ENCODE measurements at regions not wholly inside any gene's neighbourhood (a gene's known extent, or its start where the extent isn't known, plus 50 kb on each side); places are given as distances from the start of the nearest gene placed in this dataset.

DNA sequence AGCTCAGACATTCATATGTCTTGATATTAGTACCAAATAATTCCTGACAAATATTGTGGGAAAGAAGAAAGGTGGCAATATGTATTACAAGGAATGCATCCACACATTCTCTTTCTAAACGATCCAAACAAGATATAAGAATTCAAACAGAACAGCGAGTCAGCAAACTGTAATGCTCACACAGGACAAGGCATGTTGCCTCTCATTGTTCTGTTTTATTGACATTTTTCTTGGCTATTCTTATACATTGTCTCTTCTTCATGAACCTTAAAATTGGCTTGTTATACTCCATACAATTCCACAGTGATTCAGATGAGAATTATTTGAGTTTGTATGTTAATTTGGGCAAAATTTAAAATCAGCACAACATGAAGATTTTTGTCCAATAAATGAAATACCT lies 189.1 kb downstream of the HS3ST3B1 start:
- no peak for DNase-seq (ENCODE audit: low read depth in 2 of 2)

DNA sequence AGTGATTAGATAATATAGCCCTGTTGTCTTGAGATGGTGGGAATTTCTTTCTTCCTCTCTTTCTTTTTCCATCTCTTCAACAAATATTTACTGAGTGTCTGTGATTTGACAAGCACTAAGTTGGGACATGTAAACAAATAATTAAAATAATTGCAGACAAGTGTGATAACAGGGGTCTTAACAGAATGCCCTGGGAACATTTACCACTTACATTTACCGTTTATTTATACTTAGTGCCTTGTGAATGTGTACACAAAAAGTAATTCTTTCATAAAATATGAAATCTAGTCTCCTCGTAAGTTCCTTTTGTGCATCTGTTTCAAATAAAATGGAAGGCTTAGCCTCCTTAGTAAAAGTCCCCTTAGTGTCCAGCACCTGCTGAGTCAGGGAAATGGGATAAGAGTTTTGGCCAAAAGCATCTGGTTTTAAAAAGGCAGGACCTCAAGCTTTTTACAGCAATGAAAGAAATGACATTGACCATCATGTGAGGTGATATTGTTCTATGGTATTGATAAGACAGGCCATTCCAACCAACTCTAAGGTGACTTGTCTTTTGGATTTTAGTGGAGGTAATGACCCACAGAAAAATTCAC lies 188.2 kb downstream of the HS3ST3B1 start:
- no peak for DNase-seq (ENCODE audit: low read depth in 2 of 2)

DNA sequence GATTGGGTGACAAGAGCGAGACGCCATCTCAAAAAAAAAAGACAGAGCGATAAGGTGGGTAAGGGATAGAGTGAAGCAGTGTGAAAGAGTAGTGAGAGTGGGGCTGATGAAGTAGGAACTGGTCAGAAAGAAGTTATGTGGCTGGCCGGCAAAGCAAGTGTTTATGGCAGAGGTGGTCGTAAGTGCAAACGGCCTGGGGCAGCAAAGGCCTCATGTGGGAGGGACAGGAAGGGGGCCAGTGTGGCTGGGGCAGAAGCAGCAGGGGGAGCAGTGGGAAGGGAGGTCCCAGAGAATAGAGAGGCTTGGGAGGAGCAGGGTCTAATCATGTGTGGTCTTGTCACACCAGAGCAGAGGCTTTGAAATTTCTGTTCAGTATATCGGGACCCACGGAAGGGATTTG lies 186.2 kb downstream of the HS3ST3B1 start:
- DNase-seq (ENCODE audit: low read depth in 2 of 2), result no peak

GRCh38 chr17:14482715-14483114 lies 181.8 kb downstream of the HS3ST3B1 start:
- no peak for DNase-seq (ENCODE audit: low read depth in 2 of 2)

DNA sequence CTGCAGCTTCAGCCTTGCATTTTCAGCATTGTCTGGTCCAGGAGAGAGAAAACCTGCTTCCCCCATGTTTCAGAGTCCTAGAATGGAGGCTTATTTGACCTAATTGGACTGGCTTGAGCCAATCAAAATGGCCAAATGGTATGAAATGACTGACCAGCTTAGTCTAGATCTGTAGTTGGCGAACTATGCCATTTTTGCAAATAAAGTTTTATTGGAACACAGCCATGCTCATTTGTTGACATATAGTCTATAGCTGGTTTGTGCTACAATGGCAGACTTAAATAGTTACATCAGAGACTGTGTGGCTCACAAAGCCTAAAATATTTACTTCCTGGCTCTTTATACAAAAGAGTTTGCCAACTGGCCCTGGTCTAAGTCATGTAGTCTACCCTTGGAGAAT lies 180.8 kb downstream of the HS3ST3B1 start:
- DNase-seq (ENCODE audit: low read depth in 2 of 2), result no peak

GRCh38 chr17:14474591-14474990 lies 173.7 kb downstream of the HS3ST3B1 start:
- DNase-seq (ENCODE audit: low read depth in 2 of 2), result no peak

DNA sequence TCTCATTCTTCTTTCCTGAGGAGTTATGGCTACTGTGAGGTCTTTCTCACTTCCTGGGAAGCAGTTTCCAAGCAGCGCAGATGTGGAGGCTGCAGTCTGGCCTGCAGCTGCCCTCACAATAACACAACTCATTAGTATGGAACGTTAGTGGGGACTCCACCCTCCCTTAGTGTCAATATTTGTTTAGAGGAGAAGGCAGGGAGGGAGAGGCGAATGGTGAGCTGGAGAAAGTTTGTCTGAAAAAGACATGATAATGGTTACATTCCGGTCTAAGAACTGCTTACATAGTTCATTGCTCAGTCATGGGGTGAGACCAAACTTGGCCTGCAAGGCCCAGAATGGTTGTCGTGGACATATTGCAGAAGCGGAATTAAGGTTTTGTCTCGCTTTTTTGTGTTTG lies 170.2 kb downstream of the HS3ST3B1 start:
- DNase-seq (ENCODE audit: low read depth in 2 of 2), result no peak

DNA sequence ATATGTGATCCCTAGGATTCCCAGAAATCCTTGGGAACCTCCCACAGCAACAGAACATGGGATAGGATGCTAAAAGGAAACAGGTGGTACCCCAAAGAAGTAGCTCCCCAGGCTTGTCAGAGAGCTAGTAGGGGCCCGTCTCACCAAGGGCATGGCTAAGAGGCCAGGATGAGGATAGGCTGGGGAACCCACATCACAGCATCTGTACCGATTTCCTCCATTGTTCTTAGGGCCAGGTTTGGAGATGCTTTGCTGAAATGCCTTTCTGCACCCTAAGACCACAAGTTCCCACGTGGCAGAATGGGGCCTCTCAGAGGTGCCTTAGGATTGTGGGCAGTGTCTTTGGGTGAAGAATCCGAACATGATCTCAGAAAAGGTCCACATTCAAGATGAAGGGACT lies 169.5 kb downstream of the HS3ST3B1 start:
- DNase-seq (ENCODE audit: low read depth in 2 of 2), result no peak

- DNase-seq (ENCODE audit: low read depth in 2 of 2), result no peak
Measured at GRCh38 chr17:14469971-14470370, 169.1 kb downstream of the HS3ST3B1 start.

GRCh38 chr17:14468858-14469257 lies 168.0 kb downstream of the HS3ST3B1 start:
- DNase-seq (ENCODE audit: low read depth in 2 of 2), result no peak

- no peak for DNase-seq (ENCODE audit: low read depth in 2 of 2)
Measured at GRCh38 chr17:14461227-14461548, 160.3 kb downstream of the HS3ST3B1 start.

DNA sequence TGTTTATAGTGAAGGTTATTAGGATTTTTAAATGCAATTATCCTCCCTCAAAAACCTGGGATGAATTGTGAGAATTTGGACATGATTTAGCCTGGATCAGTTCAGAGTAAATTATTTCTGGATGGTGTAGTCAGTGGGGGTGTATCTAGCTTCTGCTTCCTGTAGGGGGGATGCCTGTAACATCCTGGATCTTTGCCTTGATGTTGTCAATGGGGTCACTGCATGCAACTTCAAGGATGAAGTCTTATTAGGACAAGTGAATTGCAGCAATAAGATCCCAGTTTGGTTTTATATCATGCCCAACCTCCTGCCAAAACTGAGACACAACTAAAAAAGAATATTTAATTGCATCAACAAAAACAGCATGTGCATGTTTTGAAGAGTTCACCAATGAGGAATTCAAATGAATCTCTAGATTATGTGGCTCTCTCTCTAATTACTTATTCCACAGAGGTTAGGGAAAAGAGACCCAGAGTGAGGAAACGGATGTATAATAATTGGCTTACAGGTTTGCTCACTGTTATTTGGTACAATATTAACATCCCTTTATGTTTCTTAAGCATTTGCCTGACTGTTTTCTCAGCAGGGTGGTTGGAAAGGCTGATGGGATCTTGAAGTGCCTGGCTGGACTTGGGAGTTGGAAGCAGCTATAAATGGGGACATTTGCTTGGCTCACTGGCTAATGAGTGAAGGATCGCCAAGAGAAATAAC lies 159.8 kb downstream of the HS3ST3B1 start:
- no peak for DNase-seq (ENCODE audit: low read depth in 2 of 2)

- no peak for DNase-seq (ENCODE audit: low read depth in 2 of 2)
Measured at GRCh38 chr17:14459955-14460354, 159.1 kb downstream of the HS3ST3B1 start.

DNA sequence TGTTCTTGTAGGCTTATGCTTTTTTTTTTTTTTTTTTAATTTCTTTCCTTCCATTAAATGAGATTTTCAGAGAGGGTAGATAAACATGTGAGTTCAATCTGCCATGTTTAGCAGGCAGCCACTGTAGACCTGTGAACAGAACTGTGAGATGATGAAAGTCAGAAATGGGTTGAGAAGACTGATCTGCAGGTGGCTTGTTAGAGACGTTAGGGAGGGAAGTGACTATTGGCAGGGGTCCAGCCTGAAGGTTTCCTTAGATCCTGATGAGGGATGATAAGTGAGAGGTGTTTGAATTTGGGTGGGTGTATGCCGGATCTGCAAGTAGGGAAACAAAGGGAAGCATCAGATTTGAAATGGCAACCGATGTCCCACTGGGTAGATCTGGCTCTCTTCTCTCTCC lies 157.8 kb downstream of the HS3ST3B1 start:
- no peak for DNase-seq (ENCODE audit: low read depth in 2 of 2)

DNA sequence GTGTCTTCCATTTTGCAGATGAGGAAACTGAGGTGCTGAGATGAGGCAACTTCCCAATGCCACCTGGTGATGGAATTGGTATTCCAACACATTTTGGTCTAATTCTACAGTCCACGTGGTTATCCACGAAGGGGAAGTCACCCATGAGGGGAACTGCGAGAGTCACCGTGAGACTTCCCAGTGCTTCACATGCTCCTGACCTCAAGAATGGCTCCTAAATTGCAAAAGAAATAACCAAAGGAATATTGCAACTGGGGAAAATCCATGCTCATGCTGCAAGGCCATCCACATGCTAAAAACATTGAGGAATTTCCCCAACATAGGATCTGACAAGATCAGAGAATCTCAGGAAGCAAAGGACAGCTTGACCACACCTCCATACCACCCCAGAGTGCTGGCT lies 153.9 kb downstream of the HS3ST3B1 start:
- no peak for DNase-seq (ENCODE audit: low read depth in 2 of 2)

GRCh38 chr17:14452856-14453255 lies 152.0 kb downstream of the HS3ST3B1 start:
- no peak for DNase-seq (ENCODE audit: low read depth in 2 of 2)

GRCh38 chr17:14451729-14452191 lies 150.9 kb downstream of the HS3ST3B1 start:
- no peak for DNase-seq (ENCODE audit: low read depth in 2 of 2)

DNA sequence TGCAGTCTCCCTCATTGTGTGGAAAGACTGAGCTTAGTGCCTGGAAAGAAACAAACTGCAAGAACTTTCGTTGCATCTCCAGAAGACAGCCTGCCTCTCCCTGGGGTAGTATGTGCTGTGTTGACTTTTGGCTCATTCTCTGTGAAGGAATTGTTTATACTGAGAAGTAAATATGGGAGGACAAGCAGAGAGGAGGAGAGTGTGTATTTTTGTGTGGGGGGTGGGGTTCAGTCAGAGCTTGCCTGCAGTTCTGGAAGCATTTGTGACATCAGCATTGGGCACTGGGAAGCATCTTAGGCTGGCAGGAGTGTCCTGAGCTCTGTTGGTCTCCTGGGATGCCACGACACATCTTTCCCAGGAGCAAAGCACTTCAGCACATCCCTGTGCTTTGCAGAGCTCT lies 147.9 kb downstream of the HS3ST3B1 start:
- no peak for DNase-seq (ENCODE audit: low read depth in 2 of 2)

GRCh38 chr17:14446825-14447224 lies 145.9 kb downstream of the HS3ST3B1 start:
- no peak for DNase-seq (ENCODE audit: low read depth in 2 of 2)

- DNase-seq (ENCODE audit: low read depth in 2 of 2), result no peak
Measured at GRCh38 chr17:14444915-14445314, 144.0 kb downstream of the HS3ST3B1 start.

GRCh38 chr17:14442798-14443528 lies 142.1 kb downstream of the HS3ST3B1 start:
- no peak for DNase-seq (ENCODE audit: low read depth in 2 of 2)

DNA sequence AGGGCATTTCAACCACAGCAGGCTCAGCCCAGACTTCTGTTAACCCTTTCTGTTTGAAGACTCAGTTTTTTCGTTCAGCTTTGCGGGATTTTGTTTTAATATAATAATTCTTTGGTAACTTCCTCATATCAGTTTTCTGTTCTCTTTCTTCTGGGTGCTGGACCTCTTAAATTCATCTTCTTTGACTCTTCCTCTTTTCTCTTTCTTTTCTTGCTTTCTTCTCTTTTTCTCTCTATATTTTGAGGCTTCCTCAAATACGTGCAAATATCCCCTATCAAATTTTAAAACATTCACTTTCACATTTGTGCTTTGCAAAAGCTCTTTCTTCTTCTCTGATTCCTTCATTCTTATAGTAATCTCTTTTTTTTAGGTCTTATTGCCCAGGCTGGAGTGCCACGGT lies 136.3 kb downstream of the HS3ST3B1 start:
- no peak for DNase-seq (ENCODE audit: low read depth in 2 of 2)

GRCh38 chr17:14436266-14436665 lies 135.4 kb downstream of the HS3ST3B1 start:
- DNase-seq (ENCODE audit: low read depth in 2 of 2), result no peak

Data from stimulated activated CD4-positive, alpha-beta T cell treated with anti-CD3 and anti-CD28 coated beads, Interleukin-15, amount 100 ng/mL, for 48 hours (primary cell).